NOMO-1 treated with dmso at 0.1 percent for 144 hours (cell line): ENCODE measurements at regions not wholly inside any gene's neighbourhood (a gene's known extent, or its start where the extent isn't known, plus 50 kb on each side); places are given as distances from the start of the nearest gene placed in this dataset.
A peak's percentile ranks its signal among the peaks of the same experiment; 100 is the strongest.

ENCODE experiments used
- DNase-seq: peaks from one replicate; lab custom pipeline; 2025; ENCODE audit not compliant: unreplicated experiment; lab: John Stamatoyannopoulos, UW

- DNase-seq: no peak
These were observed 154.0 kb downstream of the BTC start for GRCh38 chr4:74640111-74640903.

GRCh38 chr4:74642006-74642405, 152.3 kb downstream of the BTC start:
- no peak for DNase-seq

GRCh38 chr4:74649193-74649592, 145.1 kb downstream of the BTC start:
- no peak for DNase-seq

GRCh38 chr4:74651198-74651597, 143.1 kb downstream of the BTC start:
- no peak for DNase-seq

GRCh38 chr4:74653331-74654229, 140.7 kb downstream of the BTC start:
- no peak for DNase-seq

GRCh38 chr4:74654230-74654681, 140.1 kb downstream of the BTC start:
- peak; percentile 75 for DNase-seq

- DNase-seq: no peak
These were observed 137.7 kb downstream of the BTC start for GRCh38 chr4:74656596-74656995.

GRCh38 chr4:74658116-74658515, 136.2 kb downstream of the BTC start:
- DNase-seq: no peak

- peak; percentile 8 for DNase-seq
These were observed 134.5 kb downstream of the BTC start for GRCh38 chr4:74659576-74660411.

GRCh38 chr4:74660866-74661265, 133.5 kb downstream of the BTC start:
- no peak for DNase-seq

GRCh38 chr4:74661427-74662201, 132.7 kb downstream of the BTC start:
- DNase-seq: no peak

- DNase-seq: no peak
These were observed 130.7 kb downstream of the BTC start for GRCh38 chr4:74663631-74664030.

- no peak for DNase-seq
These were observed 129.0 kb downstream of the BTC start for GRCh38 chr4:74665346-74665745.

- no peak for DNase-seq
These were observed 128.4 kb downstream of the BTC start for GRCh38 chr4:74665876-74666275.

GRCh38 chr4:74667438-74667837, 126.9 kb downstream of the BTC start:
- DNase-seq: no peak

GRCh38 chr4:74667944-74668343, 126.4 kb downstream of the BTC start:
- DNase-seq: no peak

- no peak for DNase-seq
These were observed 124.6 kb downstream of the BTC start for GRCh38 chr4:74669702-74670101.

- no peak for DNase-seq
These were observed 123.7 kb downstream of the BTC start for GRCh38 chr4:74670583-74670982.

GRCh38 chr4:74671080-74671698, 123.1 kb downstream of the BTC start:
- DNase-seq: peak; percentile 42

- no peak for DNase-seq
These were observed 119.6 kb downstream of the BTC start for GRCh38 chr4:74674750-74675149.
